Keratinocyte (primary cell): ENCODE measurements at regions not wholly inside any gene's neighbourhood (a gene's known extent, or its start where the extent isn't known, plus 50 kb on each side); places are given as distances from the start of the nearest gene placed in this dataset.

Experiments used
- CTCF ChIP-seq, 3 experiments: IDR thresholded peaks in 1 of 3; conservative IDR thresholded peaks in 1 of 3; optimal IDR thresholded peaks in 1 of 3; 2 replicates in 2 of 3; 3 replicates in 1 of 3; pipeline versions ENCODE3 to v1.5.1; 2011; ENCODE audit warnings: low read length in 3 of 3, mild to moderate bottlenecking in 3 of 3, moderate library complexity in 2 of 3, control low read depth in 1 of 3, inconsistent platforms in 1 of 3; ENCODE audit not compliant: insufficient read depth in 2 of 3; ENCODE audit errors: extremely low read depth in 1 of 3
- EZH2 ChIP-seq: IDR thresholded peaks from one replicate; pipeline ENCODE4 v1.6.1; 2012; ENCODE audit warnings: inconsistent platforms, mild to moderate bottlenecking, low read length, moderate library complexity

GRCh38 chr5:112685931-112686330, 51.8 kb upstream of the APC start:
- no peak for TF ChIP-seq CTCF (optimal IDR thresholded peaks at IDR 0.05 in 1 of 3, IDR thresholded peaks at IDR 0.05 in 1 of 3, conservative IDR thresholded peaks at IDR 0.05 in 1 of 3; ENCODE audit: extremely low read depth in 1 of 3, insufficient read depth in 2 of 3, low read length in 3 of 3)
- TF ChIP-seq EZH2: no peak
